ENCODE measurements at regions not wholly inside any gene's neighbourhood (a gene's known extent, or its start where the extent isn't known, plus 50 kb on each side); places are given as distances from the start of the nearest gene placed in this dataset.
A peak's percentile ranks its signal among the peaks of the same experiment; 100 is the strongest.

DNA sequence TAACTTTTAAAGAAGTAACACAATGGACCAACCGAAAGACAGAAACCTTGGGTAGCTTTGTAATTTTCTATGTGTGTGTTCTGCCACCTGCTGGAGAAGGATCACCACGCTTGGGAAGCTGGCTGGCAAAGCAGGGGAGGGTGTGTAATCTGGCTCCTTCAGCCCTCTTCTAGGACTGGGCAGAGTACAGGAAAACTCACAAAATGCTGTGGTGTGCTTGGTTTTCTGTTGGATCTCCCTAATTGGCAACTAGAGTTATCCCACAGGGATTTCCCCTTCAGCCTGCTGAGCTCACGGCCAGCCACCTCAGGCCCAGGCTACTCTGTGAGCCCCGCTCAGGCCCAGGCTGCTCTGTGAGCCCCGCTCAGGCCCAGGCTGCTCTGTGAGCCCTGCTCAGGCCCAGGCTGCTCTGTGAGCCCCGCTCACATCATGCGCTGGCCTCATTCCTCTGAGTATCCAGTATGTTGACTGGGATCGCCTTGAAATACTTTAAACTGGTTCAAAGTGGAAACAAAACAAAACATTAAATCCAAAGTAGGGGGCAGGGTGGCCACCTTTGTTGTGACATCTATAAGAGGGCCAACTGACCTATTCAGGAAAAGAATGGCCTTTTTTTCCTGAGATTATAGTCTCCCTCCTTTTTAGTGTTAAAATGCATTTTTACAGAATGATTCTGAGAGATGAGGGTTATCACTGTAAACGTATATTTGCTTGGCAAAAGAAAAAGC is 52.0 kb upstream of the RNU6-8 start:
- peak; percentile 89 for DNase-seq (ENCODE audit: low spot score)

GRCh38 chr14:32255789-32256188 is 52.7 kb upstream of the RNU6-8 start:
- no peak for DNase-seq (ENCODE audit: low spot score)

GRCh38 chr14:32256576-32256975 is 53.5 kb upstream of the RNU6-8 start:
- no peak for DNase-seq (ENCODE audit: low spot score)

- no peak for DNase-seq (ENCODE audit: low spot score)
Measured at GRCh38 chr14:32258336-32258993, 55.4 kb upstream of the RNU6-8 start.

GRCh38 chr14:32259368-32260013 is 56.4 kb upstream of the RNU6-8 start:
- DNase-seq (ENCODE audit: low spot score): no peak

GRCh38 chr14:32263939-32264567 is 61.0 kb upstream of the RNU6-8 start:
- no peak for DNase-seq (ENCODE audit: low spot score)

GRCh38 chr14:32265584-32265983 is 62.5 kb upstream of the RNU6-8 start:
- DNase-seq (ENCODE audit: low spot score): no peak

- DNase-seq (ENCODE audit: low spot score): no peak
Measured at GRCh38 chr14:32277998-32278397, 51.1 kb upstream of the AKAP6 start.
